ENCODE measurements at regions not wholly inside any gene's neighbourhood (a gene's known extent, or its start where the extent isn't known, plus 50 kb on each side); places are given as distances from the start of the nearest gene placed in this dataset.

DNA sequence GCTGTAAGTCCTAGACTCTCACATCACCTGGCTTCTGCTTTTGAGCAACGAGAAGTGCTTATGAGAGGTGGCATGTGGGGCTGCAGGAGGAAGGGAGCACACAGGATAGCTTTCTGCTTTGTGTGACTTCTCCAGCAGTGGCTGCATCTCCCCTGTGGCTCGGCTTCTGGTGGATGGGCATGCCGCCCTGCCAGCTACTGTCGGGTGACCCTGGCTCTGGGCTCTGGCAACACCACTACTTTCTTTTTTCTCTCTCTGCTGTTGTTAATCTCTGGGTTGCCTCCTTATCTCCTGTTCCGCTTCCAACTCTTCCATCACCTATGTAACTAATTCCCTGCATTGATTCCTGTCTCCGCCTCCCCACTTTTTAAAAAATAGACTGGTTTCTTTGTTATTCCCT is 209.1 kb upstream of the DAAM1 start:
- TF ChIP-seq, protein P1, sequence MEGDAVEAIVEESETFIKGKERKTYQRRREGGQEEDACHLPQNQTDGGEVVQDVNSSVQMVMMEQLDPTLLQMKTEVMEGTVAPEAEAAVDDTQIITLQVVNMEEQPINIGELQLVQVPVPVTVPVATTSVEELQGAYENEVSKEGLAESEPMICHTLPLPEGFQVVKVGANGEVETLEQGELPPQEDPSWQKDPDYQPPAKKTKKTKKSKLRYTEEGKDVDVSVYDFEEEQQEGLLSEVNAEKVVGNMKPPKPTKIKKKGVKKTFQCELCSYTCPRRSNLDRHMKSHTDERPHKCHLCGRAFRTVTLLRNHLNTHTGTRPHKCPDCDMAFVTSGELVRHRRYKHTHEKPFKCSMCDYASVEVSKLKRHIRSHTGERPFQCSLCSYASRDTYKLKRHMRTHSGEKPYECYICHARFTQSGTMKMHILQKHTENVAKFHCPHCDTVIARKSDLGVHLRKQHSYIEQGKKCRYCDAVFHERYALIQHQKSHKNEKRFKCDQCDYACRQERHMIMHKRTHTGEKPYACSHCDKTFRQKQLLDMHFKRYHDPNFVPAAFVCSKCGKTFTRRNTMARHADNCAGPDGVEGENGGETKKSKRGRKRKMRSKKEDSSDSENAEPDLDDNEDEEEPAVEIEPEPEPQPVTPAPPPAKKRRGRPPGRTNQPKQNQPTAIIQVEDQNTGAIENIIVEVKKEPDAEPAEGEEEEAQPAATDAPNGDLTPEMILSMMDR (IDR thresholded peaks at IDR 0.05; ENCODE audit: borderline replicate concordance, extremely low read depth, low read length, poor library complexity, severe bottlenecking), result no peak
- no peak for TF ChIP-seq EZH2 (IDR thresholded peaks at IDR 0.05; ENCODE audit: borderline replicate concordance, low read depth, low read length, severe bottlenecking)

Measured in DND-41 (cell line).